ENCODE measurements at regions not wholly inside any gene's neighbourhood (a gene's known extent, or its start where the extent isn't known, plus 50 kb on each side); places are given as distances from the start of the nearest gene placed in this dataset.

GRCh38 chr4:127501103-127501502 lies 131.7 kb upstream of the INTU start:
- TF ChIP-seq EZH2phosphoT487 (IDR thresholded peaks at IDR 0.05; ENCODE audit: low read length) = no peak
- no peak for TF ChIP-seq CTCF (IDR thresholded peaks at IDR 0.05; ENCODE audit: low read length)
